DND-41 (cell line): ENCODE measurements at regions not wholly inside any gene's neighbourhood (a gene's known extent, or its start where the extent isn't known, plus 50 kb on each side); places are given as distances from the start of the nearest gene placed in this dataset.

Source experiments
- CTCF ChIP-seq: IDR thresholded peaks from 2 replicates; pipeline ENCODE4 v1.5.1; 2012; ENCODE audit warnings: borderline replicate concordance, low read length, moderate library complexity, mild to moderate bottlenecking; ENCODE audit not compliant: poor library complexity, severe bottlenecking; ENCODE audit errors: extremely low read depth
- EZH2 ChIP-seq: IDR thresholded peaks from 3 replicates; pipeline ENCODE4 v1.6.1; 2012; ENCODE audit warnings: borderline replicate concordance, low read depth, mild to moderate bottlenecking, moderate library complexity, low read length, inconsistent platforms; ENCODE audit not compliant: severe bottlenecking

- no peak for TF ChIP-seq CTCF
- TF ChIP-seq EZH2: no peak
Measured at GRCh38 chr6:97674802-97675201, 391.8 kb upstream of the MMS22L start.
